ENCODE measurements at regions not wholly inside any gene's neighbourhood (a gene's known extent, or its start where the extent isn't known, plus 50 kb on each side); places are given as distances from the start of the nearest gene placed in this dataset.

- DNase-seq (ENCODE audit: low read depth), result no peak
Measured at GRCh38 chr6:54991761-54992330, 145.3 kb downstream of the FAM83B start.

- no peak for DNase-seq (ENCODE audit: low read depth)
Measured at GRCh38 chr6:54992789-54993188, 146.2 kb downstream of the FAM83B start.

DNA sequence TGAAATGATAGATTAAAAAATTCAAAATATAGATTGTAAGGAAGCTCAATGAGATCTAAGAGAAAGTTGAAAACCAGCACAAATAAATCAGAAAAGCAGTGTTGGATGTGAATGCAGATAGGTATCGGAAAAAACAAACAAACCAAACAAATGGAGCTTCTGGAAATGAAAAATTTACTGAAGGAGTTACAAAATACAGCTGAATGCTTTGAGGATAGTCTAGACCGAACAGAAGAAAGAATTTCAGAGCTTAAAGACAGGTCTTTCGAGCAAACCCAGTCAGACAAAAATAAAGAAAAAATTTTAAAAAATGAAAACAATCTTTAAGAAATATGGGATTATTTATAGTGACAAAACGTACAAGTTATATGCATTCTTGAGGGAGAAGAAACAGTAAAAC, 146.7 kb downstream of the FAM83B start:
- DNase-seq (ENCODE audit: low read depth), result no peak

GRCh38 chr6:54993948-54994347, 147.4 kb downstream of the FAM83B start:
- DNase-seq (ENCODE audit: low read depth), result no peak

GRCh38 chr6:54998576-54998975, 152.0 kb downstream of the FAM83B start:
- no peak for DNase-seq (ENCODE audit: low read depth)

DNA sequence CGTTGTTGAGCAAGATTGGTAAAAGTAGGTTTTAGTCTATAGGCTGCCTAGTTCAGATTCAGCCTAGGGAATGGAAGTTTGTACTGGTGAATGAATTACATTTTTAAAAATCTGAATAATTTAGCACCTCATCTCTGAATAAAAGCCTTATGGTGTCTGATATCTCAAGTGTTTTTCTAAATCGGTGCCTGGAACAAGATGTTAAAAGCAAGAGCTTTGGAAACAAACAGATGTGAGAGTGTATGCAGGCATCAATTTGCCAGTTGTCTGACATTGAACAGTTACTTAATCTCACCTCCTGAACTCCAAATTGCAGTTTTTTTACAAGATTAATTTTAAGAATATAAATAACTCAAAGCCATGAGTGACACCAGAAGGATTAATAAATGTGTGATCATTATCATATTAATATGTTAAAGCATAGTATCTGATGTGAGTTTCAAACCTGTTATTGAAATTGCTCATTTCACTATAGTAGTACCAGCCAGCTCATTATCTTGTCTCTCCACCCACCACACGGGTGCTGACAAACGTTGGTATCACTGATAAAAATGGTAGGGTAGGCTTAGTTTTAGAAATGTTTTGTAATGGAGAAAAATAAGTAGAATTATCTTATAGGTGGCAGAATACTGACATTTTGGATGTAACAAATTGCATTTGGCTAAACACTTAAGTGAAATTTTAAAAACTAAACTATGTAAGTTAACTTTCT, 157.3 kb downstream of the FAM83B start:
- DNase-seq (ENCODE audit: low read depth), result no peak

GRCh38 chr6:55009131-55009530, 162.6 kb downstream of the FAM83B start:
- DNase-seq (ENCODE audit: low read depth), result no peak

DNA sequence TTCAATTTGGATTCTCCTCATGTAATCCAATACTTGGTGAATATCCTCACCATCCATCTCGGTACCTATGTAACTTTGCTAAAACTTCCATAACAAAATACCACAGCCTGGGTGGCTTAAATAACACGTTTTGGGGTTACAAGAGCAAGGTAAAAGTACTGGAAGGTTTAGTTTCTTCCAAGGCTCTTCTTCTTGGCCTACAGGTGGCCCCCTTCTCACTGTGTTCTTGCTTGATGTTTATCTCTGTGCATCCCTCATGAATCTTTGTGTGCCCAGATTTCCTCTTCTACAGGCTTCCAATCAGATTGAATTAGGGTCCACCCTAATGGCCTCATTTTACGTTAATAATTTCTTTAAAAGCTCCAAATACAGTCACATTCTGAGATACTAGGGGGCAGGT, 163.3 kb upstream of the HCRTR2 start:
- no peak for DNase-seq (ENCODE audit: low read depth)

GRCh38 chr6:55012454-55012853, 161.9 kb upstream of the HCRTR2 start:
- no peak for DNase-seq (ENCODE audit: low read depth)

- no peak for DNase-seq (ENCODE audit: low read depth)
Measured at GRCh38 chr6:55014321-55015088, 159.8 kb upstream of the HCRTR2 start.

DNA sequence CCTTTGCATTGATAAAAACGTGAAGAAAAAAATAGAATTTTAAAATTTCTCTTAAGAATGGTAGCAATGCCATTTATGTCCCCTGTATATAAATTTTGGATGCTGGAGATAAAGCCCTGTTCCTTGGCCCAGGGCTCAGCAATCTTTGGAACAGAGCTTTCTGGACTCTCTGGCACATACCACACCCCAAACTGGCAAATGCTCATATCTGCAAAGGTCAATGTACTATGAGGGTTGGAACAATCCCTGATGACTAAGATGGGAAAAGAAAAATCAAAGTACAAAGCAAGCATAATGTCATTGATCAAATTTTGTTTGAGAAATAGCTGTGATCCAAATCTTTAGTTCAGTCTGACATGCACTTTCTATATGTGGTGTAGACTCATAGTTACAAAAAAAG, 158.1 kb upstream of the HCRTR2 start:
- DNase-seq (ENCODE audit: low read depth), result no peak

GRCh38 chr6:55017555-55018300, 156.6 kb upstream of the HCRTR2 start:
- DNase-seq (ENCODE audit: low read depth), result no peak

DNA sequence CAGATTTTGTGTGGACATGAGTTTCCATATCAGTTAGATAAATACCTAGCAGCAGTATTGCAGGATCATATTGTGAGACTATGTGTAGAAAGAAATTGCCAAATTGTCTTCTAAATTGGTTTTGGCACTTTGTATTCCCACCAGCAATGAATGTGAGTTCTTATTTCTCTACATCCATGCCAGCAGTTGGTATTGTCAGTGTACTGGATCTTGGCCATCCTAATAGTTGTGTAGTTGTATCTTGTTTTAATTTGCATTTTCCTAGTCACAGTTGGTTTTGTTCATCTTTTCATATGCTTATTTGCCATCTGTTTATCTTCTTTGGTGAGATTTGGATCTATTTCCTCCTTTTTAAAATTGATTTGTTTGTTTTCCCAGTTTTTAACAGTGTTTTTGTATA, 154.7 kb upstream of the HCRTR2 start:
- DNase-seq (ENCODE audit: low read depth), result no peak

GRCh38 chr6:55023230-55023629, 151.1 kb upstream of the HCRTR2 start:
- DNase-seq (ENCODE audit: low read depth), result no peak

DNA sequence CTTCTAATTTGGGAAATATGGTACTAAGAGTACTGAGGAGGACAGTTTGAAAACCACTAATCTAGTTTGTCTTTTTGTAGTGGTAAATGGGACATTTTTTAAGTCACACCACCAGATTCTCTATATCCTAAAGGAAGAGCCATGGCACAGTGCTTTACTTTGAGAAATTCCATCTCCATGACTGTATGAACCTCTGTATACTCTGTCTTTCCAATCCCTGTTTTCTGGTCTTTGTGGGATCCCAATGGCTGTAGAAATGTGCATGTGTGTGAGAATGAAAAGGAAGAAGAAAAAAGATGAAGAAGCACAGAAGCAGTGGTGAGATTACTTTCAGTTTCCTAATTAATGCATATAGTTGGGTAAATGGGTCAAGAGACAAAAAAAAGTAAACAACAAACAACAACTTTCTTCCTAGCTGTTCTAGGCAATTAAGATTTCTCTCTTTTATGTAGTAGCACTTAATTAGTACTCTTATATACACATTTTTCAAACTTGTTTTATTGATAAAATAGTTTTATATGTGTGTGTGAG, 141.2 kb upstream of the HCRTR2 start:
- no peak for DNase-seq (ENCODE audit: low read depth)

- DNase-seq (ENCODE audit: low read depth), result no peak
Measured at GRCh38 chr6:55034752-55035151, 139.6 kb upstream of the HCRTR2 start.

DNA sequence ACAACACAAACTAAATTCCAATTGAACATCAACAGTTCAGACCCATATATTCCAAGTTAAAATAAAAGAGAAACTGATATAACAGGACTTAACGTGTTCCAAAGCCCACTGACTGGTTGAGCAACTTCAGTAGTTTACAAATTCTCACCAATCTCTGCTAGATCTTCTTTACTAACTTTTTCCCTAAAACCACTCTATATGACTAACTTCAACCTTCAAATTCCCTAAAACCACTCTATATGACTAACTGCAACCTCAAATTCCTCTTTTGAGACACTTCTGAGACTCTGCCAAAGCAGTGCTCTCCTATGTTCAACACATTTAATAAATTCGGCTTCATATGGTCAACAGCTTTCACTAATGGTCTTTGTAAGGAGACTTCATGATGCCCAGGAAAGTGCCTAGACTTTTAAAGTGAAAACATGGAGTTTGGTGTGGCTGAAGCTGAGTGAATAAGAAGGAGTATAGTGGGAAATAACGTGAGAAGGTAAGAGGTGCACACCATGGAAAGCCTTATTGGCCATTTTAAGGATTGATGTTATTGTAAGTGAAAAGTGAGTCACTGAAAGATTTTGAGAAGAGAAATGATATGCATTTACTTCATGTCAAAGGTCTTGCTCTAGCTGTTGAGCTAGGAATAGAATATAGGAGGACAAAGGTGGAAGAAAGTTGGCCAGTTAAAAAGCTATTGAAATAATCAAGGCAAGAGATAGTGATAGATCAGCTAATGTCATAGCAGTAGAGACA, 134.0 kb upstream of the HCRTR2 start:
- no peak for DNase-seq (ENCODE audit: low read depth)

- no peak for DNase-seq (ENCODE audit: low read depth)
Measured at GRCh38 chr6:55046869-55047422, 127.4 kb upstream of the HCRTR2 start.

GRCh38 chr6:55047451-55048044, 126.8 kb upstream of the HCRTR2 start:
- DNase-seq (ENCODE audit: low read depth), result no peak

DNA sequence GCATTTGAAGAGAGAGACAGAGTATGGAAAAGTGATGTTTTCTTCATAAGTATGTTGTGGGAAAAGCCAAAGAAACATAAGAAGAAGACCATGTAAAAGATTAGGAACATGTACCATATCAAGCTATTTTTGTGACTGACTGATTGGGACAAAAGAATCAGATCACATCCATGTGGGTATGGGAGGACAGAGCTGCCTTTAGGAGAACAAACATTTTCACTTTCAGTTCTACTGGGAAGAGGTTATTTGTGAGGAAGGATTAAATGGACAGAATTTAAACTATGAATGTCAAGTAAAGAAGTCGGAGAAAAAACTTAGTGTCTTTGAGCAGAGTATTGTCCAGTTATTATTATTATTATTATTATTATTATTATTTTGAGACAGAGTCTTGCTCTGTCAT, 124.4 kb upstream of the HCRTR2 start:
- no peak for DNase-seq (ENCODE audit: low read depth)

GRCh38 chr6:55052846-55053245, 121.5 kb upstream of the HCRTR2 start:
- DNase-seq (ENCODE audit: low read depth), result no peak

Measured in fibroblast of the conjunctiva (primary cell).